Inflammatory macrophage (primary cell): ENCODE measurements at regions not wholly inside any gene's neighbourhood (a gene's known extent, or its start where the extent isn't known, plus 50 kb on each side); places are given as distances from the start of the nearest gene placed in this dataset.

ENCODE experiments used
- DNase-seq, 2 donors: peaks; one replicate each; pipeline ENCODE4 v3.0.0-alpha.2; 2020 to 2022

DNA sequence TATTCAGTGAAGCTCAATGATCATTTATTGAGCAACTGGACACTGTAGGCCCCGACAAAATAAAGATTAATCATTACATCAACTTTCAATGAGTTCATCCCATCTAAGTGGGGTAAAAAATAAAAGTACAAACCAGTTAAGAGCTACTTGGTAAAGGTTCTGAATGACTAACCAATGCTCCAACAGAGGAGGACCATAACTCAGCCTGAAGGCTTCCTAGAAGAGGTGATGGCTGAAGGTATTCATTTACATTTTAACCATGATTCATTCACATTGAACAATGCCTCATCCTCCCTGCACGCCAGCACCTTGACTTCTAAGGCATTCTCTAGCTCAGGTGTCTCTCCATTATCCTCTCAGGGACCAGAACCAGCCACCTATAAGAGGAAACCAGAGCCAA, 201.4 kb downstream of the ZNF462 start:
- no peak for DNase-seq

DNA sequence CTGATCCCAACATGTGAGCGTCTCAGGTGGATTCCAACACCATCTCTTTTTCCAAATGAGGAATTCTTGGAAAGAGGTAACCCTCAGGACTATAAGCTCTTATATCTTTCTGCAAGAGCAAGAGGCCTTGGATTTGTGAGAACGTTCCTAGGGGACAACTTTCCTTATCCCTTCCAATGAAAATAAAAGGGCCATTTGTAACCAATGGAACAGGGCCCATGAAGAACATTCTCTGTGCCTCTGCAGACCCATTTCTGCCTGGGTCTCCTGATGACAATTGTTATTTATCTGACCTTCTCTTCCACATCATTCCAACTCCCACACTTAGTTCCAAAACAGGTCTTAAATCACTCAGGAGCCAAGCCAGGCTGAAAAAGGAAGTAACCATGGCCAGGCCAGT, 202.6 kb downstream of the ZNF462 start:
- DNase-seq, result no peak

DNA sequence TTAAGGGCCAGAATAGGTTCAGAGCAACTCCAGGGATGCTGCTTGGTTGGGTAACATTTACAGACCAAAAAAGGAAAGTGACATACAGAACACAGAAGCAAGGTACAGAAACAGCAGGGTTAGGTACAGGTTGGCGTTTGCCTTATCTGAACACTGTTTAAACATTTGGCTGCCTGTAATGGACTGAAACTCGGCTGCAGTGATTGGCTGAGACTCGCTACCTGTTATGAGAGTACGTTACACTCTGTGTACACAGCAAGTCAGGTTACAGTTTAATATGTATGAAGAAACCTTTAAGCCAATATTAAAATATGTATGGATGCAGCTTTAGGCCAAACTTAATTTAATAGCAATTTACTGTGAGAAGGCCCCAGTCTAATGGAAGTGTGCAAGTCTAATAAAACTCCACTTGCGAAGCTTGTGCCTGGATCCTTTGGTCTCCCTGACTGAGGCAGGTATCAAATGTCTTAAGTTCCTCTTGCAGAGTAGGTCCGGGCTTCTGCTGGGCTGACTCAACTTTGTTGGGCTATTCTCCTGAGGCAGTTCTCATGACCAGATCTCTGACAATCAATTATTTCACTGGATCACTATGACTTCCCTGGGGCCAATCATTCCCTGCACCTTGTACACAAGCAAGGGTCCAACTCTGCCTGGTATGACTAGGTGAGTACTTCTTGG, 204.9 kb downstream of the ZNF462 start:
- no peak for DNase-seq

DNA sequence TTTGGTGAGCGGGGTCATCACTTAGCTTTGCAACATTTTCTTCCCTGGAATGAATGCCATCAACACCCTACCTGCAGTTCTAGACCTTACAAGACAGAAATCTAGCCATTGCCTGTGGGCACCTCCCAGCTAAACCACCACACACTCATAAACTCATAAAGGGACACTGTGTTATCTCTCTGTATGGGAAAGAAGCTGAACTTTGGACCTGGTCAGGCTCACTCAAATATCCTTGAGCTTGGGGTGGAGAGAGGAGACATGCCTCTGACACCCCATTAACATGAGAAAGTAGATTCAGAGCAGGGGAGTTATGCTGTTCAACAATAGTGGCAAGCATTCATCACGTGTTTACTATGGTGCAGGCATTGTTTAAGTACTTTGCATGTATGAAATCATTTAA, 205.6 kb downstream of the ZNF462 start:
- no peak for DNase-seq

DNA sequence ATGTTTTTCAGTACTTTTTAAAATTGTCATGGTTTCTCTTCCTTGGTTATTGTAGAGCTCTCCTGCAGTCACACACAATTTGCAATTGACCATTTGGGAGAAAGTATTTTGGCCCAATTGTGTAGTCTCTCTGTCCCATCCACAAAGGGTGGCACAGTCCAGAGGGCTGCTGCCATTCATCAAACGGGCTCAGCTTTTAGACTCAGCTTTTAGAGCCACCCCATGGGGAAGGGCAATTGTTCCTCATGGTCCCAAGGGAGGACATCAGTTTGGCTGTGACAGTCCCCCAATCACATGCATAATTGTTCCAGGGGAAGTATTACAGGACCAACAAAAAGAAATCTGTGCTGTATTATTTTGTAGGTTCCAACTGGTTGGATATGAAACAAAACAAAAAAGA, 207.6 kb downstream of the ZNF462 start:
- DNase-seq, result no peak

DNA sequence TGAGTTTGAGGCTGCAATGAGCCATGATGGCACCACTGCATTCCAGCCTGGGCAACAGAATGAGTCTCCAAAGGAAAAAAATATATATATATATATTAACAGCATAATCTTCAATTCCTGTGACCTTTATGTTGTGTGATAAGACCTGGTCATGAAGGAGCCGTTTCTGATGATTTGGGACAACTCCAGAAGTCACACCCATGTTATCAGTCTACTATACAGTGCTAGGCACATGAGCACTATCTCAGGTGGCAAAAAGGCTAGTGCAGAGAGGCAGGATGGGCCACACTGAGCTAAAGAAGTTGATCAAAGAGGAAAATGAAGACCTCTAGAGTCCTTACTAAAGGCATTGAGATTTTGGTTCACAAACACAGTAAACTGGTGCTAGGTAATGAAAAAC, 205.0 kb upstream of the RAD23B start:
- no peak for DNase-seq

DNA sequence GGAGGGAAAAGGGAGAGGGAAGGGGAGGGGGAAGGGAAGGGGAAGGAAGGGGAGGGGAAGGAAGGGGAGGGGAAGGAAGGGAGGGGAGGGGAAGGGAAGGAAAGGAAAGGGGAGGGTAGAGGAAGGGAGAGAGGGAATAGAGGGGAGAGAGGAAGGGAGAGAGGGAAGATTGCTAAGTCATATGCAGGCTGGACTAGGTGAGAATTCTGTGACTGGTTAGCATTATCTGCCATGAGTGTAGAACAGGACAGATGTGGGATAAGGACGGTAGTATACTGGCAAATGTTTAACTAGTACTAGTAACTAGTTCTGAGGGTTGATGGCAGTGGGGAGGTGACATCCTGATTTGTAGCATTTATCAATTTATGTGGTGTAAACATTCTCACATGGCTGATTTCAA, 203.5 kb upstream of the RAD23B start:
- no peak for DNase-seq

DNA sequence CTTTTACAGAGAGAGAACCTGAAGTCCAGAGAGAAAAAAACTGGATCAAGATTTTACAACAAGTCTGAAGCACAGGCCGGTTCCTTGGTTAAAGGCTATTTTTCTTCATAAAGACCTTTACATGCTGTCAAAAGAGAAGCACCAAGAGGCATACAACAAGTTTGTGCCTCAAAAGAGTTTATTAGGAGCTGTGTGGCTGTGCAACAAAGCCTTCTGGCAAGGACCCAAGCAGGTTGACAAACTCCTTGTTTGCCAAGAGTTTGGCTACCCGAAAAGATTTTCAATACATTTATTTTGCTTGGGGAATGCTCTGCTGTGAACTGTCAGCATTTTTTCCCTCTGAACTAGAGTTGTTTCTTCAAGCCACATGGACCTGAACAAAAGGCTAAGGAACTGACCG, 202.9 kb upstream of the RAD23B start:
- DNase-seq, result no peak

DNA sequence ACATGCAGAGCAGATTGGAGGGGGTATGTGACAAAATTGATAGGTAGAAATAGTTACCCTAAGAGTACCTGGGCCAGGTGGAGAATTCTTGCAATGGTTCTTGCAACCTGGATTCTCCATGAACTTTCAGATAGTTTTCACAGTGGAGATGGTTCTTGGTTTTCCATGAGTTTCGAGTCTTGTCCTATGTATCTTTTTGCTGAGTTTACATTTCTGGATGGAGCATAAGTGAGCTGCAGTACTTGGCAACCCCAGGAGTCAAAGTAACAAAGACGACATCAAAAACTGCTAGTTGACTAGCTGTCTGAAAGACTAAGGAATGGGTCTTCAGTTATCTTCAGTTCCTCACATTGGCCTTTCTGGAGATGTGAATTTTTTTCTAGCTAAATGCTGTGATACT, 196.6 kb upstream of the RAD23B start:
- no peak for DNase-seq

DNA sequence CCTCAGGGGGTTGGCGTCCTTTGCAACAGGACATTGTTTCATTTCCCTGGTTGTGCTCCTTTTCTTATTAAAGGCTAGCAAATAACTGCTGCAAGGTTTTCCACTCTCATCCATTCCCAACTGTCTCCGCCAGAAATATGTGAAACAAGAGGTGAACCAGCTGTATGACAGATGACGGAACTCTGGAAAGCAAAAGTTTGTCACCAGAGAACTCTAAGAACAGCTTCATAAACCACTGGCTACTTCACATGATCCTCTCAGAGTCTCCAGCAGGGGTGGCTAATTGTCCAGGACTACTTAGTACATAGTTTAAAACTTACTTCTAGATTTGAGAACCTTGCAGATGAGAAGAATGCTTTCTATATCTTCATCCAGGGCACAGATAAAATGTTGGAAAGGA, 195.9 kb upstream of the RAD23B start:
- DNase-seq, result no peak

DNA sequence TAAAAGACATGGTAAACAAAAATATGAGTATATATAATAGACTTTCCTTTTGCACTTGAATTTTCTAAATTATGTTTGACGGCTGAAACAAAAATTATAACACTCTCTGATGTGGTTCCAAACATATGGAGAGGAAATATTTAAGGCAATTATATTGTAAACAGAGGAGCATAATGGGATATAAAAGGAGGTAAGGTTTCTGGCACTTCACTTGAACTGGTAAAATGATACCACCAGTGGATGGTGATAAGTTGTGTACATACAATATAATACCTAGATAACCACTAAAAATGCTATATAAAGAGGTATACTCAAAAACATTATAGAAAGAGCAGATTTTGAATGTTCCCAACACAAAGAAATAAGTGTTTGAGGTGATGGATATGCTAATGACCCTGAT, 192.9 kb upstream of the RAD23B start:
- DNase-seq, result no peak

DNA sequence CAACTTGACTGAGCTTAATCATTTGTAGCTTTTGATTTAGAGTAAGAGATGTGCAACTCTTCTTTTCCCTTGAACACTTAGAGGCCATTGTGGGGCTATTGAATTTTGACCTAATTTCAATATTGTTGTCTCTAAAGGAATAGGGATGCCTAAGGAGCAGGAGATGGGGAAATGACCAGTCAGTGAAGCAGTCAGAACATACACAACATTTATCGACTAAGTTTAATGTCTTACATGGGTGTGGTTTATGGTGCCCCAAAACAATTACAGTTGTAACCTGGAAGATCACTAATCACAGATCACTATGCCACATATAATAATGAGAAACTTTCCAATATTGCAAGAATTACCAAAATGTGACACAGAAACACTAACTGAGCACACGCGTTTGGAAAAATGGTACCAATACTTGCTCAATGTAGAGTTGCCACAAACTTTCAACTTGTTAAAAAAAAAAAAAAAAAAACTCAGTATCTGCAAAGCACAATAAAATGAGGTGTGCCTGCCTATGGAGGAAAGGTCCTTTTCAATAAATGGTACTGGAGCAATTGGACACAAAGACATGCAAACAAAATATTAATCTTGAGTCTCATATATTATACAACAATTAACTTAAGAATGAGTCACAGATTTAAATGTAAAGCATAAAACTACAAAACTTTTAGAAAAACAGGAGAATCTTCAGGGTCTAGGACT, 189.6 kb upstream of the RAD23B start:
- no peak for DNase-seq

DNA sequence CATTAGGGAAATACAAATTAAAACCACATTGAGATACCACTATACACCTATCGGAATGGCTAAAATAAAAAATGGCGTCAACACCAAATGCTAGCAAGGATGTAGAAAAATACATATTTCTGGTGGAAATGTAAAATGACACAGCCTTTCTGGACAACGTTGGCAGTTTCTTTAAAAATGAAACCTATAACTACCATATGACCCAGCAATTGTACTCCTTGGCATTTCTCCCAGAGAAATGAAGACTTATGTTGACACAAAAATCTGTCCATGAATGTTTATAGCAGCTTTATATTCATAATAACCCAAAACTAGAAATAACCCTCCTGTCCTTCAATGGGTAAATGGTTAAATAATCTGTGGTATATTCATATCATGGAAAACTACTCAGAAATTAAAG, 188.7 kb upstream of the RAD23B start:
- DNase-seq, result no peak

DNA sequence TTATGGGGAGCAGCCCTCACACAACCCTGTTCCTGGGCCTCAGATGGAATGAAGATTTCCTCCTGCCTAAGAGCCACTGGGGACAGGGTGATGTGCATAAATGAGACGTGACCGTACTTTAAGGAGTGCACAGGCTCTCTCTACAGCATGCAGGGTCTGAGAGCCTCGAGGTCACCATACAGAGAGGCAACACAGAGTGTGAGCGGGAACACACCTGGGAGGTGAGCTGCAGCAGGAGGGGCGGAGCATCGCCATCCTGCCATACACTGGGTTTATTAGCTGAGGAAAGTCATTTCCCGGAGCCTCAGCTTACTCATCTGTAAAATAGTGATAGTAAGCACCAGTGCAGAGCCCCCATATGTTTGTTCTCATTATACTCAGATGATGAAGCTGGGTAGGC, 182.5 kb upstream of the RAD23B start:
- no peak for DNase-seq

DNA sequence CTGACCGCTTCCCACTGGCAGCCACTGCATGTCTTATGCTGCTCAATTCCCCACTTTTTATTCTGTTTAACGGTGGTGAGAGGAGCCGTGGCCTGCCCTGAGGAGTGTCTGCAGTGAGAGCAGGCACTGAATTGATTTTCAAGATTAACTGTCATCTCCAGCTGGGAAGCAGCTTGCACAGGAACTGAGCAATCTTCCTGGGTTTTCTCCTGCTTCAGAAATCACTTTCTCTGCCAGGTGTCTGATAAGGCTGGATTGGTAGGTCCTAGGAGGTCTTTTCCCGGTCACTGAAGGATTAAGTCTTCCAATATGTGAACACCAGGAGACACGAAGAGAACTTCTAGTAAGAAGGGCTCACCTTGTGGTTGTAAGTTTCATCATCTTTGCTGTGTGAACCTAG, 181.1 kb upstream of the RAD23B start:
- no peak for DNase-seq

DNA sequence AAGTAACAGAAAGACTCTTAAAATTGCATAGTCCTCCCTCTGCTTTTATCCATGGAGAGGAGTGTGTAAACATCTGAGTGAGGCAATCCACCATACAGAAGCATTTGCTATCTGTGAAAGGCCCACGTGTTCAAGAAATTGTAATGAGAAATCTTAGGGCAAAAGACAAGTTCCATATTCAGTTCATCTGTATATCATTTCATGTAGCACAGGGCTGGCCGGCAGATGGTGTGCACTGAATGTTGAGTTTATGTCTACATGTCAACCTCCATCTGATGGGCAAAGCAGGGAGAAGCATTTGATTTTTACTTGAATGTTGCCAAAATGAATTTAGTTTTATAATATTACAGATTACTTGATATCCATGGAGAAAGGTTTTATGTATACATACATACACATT, 179.5 kb upstream of the RAD23B start:
- no peak for DNase-seq

DNA sequence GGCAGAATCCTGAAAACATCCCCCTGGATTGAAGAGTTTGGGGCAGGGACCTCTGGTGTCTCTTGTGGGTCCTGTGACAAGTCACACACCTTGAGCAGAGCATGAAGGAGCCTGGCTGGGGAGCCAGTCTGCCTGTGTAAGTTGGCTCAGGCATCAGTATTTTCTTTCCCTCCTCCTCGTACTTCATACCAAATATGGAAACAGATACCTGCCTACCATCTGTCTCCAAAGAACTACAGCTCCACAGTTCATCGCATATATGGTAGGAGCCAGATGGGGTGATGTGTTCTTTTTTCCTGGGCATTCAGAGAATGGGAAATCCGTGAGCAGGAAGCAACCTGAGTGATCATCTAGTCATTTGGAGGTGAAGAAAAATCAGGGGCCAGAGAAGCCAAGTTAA, 177.3 kb upstream of the RAD23B start:
- no peak for DNase-seq

DNA sequence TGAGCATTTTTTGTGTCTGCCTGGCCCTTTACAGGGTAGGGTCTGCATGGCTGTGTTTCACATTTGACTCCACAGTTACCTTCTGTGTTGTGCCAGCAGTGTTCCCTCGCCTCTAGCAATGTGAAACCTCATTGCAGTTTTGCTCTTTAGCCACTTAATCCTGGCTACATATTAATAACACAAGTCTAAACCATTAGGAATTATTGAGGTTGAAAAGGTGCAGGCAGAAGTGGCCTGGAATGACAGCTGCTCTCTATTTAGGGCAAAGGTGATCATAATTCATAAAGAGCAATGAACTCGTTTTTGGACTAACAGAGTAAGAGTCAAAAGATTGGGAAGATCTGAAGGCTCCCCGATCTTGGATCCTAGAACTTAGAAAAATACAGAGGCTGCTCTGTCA, 176.7 kb upstream of the RAD23B start:
- DNase-seq, result no peak

DNA sequence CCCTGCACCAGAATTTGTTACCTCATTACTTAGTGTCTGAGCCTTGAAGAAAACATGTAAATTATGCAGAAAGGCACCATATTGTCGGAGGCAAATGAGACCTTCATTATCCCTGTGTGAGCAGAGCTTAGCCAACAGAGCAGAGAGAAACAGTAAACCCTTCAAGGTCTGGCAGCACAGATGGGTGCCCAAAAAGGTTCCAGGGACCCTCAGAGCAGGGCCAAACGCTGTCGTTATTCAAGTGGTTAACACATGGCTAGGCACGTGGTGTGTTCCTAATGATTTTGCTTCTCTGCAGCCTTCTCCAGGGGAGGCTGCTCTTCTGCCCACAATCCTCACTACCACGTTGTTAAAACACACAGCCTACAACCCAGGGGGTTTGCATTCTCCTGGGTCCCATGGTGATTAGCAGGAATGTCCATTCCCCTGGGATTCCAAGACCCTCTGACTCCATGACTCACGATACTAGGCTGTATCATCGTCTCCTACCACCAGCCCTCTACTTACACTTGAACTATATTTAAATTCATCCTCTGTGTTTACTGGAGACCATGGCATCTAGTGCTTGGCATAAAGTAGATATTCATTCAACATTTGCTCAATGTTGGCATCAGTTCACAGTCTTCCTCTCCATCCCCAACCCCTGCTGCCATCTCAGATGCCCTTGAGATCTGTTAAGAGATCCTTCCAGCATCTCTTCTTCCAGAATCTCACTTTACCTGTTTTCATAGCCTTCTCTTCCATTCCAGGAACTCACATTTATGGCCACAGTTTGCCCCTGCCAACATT, 174.5 kb upstream of the RAD23B start:
- DNase-seq, result no peak

DNA sequence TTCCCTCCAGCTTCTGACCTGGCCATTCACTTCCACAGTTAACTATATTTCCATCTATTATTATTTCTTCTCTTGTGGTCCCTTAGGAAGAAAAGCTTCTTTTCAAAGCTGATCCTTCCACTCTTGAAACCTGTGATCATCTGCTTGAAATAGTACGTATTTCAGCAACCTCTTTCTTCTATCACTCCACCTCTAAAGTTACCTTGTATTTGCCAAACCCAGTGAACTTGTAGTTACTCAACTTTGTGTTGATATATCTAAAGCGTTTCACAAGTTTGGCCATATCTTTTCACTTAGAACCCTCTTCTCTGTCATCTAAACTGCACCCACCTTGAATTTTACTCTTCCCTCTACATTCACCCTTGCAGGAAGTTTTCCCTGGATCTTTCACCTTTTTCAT, 173.8 kb upstream of the RAD23B start:
- DNase-seq, result no peak

DNA sequence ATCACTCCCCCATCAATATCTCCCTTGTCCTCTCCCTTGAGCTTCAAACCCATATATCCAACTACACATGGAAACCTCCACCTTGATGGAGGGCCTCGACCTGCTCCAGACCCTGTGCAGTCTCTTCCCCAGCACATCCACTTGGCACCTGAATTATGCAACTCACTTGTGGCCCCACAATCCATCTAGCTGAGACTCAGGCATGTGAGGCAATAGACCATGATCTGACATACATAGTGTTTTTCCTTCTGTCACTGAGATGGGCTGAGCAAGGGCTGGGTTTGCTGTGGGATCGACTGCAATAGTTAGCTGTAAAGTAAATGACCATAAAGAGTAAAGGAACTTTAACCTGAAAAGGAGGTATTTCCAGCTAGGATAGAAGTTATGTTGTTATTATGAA, 172.9 kb upstream of the RAD23B start:
- DNase-seq, result no peak

DNA sequence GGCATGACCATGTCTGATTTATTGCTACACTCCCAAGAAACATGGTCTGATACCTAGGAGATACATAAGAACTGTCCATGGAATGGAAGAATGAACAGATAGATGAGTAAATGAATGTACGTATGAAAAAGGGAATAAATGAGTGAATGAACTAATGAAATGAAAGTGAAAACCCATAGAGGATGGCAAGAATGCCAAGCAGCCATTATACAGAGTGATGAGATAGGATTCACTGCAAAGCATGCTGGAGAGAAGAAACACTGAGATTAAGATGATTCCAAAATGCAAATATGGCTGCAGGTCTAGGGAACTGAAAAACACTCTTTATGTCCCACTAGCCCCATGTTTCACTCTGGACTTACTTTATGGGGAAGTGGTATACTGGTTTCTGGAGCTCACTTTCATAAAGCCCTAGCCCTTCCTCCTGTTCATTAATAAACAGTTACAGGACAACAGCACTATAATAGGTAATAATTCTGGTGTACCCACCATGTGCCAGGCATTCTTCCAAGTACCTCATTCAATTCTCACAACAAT, 170.3 kb upstream of the RAD23B start:
- peak in 1 of 2 donors; percentile 7 for DNase-seq

DNA sequence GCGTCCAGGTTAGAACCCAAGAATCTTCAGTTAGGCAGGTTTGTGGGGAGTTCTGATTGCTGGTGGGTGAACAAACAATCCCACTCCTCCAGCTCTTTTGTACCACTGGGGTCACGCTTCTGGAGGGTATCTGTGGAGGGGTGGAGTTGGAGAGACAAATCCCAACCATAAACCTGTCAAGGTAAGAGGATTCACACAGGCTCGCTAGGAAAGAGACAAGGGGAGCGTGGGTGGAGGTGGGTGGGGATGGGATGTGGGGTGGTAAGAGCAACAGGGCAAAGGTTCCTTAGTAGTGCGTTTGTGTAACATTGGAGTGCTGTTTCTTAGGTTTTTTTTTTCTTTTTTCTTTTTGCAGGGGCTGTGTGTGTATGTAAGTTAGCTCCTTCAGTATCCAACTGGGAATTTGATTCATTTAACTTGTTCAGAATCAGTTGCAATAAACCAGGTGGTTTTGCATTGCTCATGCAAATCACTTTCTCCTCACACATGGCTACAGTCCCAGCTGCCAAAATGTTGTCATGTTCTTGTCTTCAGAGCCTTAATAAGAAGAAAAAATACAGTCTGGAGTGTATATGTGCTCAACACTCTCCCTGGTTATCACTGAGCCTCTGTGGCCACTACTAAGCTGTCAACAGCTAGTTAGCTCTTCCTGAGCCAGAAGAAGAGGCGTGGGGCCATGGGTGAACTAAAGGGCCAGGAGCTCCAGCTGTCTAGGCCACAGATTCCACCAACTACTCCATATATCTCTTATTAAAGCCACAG, 164.0 kb upstream of the RAD23B start:
- no peak for DNase-seq
